ENCODE measurements at regions not wholly inside any gene's neighbourhood (a gene's known extent, or its start where the extent isn't known, plus 50 kb on each side); places are given as distances from the start of the nearest gene placed in this dataset.
A peak's percentile ranks its signal among the peaks of the same experiment; 100 is the strongest.
"Not testable (repeated sequence)": the region's sequence is repeated elsewhere in the genome, so short reads cannot be mapped to it uniquely, and the experiment has no call there.

DNA sequence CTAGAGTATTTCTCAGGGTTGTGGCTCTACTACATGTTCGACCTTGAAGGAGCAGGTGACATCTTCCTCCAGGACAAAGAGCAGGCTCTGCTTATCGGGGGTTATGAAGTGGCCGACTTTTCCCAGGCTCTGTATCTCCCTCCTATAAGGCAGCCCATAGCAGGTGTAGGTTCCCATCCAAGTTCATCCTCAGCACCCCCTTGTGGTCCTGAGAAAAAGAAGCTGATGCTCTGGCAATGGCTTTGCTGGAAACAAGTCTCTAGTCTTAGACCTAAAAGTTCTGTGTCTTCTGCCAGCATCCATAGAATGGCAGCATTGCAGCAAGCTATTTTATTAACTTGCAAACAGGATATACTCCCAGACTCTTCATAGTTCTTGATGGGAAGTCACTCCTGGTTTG, 836.6 kb upstream of the PRKX start:
- H3K36me3 ChIP-seq (ENCODE audit: control insufficient read depth, insufficient read depth, low read length), result no peaks in the 10 kb centered on the region
- no peaks in the 10 kb centered on the region for H3K27me3 Mint-ChIP-seq
- no peak overlapping the region for H3K27ac ChIP-seq (ENCODE audit: insufficient read depth, low read length, poor library complexity, severe bottlenecking)
- no peaks in the 10 kb centered on the region for H3K4me1 Mint-ChIP-seq
- H3K36me3 Mint-ChIP-seq, result no peaks in the 10 kb centered on the region
- no peak overlapping the region for H3K27ac Mint-ChIP-seq
- DNase-seq, result no peak
- no peaks in the 10 kb centered on the region for H3K9me3 ChIP-seq (ENCODE audit: control insufficient read depth in 2 of 2, low read length in 2 of 2)
- no peaks in the 10 kb centered on the region for H3K4me1 ChIP-seq (ENCODE audit: control insufficient read depth, insufficient read depth, low read length, poor library complexity, severe bottlenecking)
- no peaks in the 10 kb centered on the region for H3K27me3 ChIP-seq (ENCODE audit: control insufficient read depth, insufficient read depth, low read length)
- H3K9me3 Mint-ChIP-seq, result peaks cover 0 to 4% (median 0%) of the 10 kb centered on the region in 7 donors
- no peak for ATAC-seq (ENCODE audit: low read depth in 2 of 2)
- H3K4me3 ChIP-seq (ENCODE audit: low read depth, low read length), result no peak overlapping the region
- no peak overlapping the region for H3K4me3 Mint-ChIP-seq

DNA sequence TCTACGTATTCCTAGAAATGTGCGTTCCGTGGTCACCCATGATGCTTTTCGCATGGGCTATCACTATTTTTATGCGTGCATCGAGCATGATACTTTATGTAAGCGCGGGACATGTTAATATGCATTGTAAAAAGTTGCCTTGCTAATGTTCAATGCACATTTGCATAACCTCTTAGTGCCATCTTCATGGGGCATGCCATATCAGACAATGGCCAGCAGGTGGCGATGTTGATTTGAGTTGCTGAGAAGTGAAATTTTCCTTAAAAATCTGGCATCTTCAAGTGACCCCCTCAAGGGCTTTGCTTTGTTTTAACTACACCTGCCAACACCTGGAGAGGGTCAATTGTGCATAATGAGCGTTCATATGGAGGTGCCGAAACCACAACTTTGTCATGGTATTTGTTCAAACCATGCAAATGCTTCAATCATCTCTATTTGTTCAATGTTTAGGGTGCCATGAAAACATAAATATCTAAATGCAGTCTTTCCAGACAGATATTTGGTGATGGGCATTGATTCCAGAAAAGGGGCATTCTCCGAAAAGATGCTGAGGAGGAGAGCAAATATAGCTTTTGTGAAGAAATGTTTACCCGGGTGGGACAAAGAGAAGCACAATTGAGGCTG, 833.9 kb upstream of the PRKX start:
- no peak overlapping the region for H3K27ac ChIP-seq (ENCODE audit: insufficient read depth, low read length, poor library complexity, severe bottlenecking)
- DNase-seq (peak in 2 of 3 donors; percentile 34 to 51), ATAC-seq (ENCODE audit: low read depth in 2 of 2) (no peak)
- H3K9me3 Mint-ChIP-seq, result peaks cover 0 to 6% (median 0%) of the 10 kb centered on the region in 7 donors
- no peaks in the 10 kb centered on the region for H3K27me3 Mint-ChIP-seq
- H3K9me3 ChIP-seq (ENCODE audit: control insufficient read depth in 2 of 2, low read length in 2 of 2), result no peaks in the 10 kb centered on the region
- no peaks in the 10 kb centered on the region for H3K4me1 ChIP-seq (ENCODE audit: control insufficient read depth, insufficient read depth, low read length, poor library complexity, severe bottlenecking)
- no peak overlapping the region for H3K4me3 ChIP-seq (ENCODE audit: low read depth, low read length)
- no peaks in the 10 kb centered on the region for H3K36me3 ChIP-seq (ENCODE audit: control insufficient read depth, insufficient read depth, low read length)
- H3K4me3 Mint-ChIP-seq, result no peak overlapping the region
- H3K27ac Mint-ChIP-seq, result no peak overlapping the region
- H3K4me1 Mint-ChIP-seq, result no peaks in the 10 kb centered on the region
- H3K36me3 Mint-ChIP-seq, result no peaks in the 10 kb centered on the region
- H3K27me3 ChIP-seq (ENCODE audit: control insufficient read depth, insufficient read depth, low read length), result no peaks in the 10 kb centered on the region

DNA sequence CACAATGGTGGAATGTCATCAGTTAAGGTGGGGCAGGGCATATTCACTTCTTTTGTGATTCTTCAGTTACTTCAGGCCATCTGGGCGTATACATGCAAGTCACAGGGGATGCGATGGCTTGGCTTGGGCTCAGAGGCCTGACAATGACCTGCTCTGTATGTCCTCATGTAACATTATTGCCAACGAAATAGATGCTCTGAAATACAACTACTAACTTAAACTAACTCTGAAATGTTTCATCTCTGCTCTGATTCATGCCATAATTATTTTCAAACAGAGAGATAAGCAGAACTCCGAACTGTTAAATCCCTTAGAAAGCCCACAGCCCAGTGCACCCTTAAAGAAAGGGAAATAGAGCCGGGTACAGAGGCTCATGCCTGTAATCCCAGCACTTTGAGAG, 832.7 kb upstream of the PRKX start:
- not testable (repeated sequence) for H3K4me3 Mint-ChIP-seq, H3K36me3 Mint-ChIP-seq

DNA sequence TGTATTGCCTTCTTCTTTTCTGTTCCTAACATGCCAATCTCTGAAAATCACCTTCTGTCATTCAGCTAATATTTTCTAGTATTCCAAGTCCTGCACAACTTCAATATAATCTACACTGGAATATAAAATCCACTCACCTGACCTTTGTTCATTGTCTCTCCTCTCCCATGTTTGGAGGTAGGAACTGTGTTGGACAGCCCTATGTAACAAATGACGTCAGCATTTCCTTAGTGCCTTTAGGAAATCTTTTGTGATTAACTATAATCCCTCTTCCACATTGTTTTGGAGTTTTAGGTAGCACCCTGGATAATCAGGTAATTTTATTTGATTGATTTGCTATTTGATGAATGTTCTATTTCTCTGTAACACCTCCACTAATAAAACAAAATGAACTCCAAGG, 814.8 kb upstream of the PRKX start:
- Histone ChIP-seq H3K9me3 (ENCODE audit: control insufficient read depth in 2 of 2, low read length in 2 of 2) (no peaks in the 10 kb centered on the region), H3K36me3 (ENCODE audit: control insufficient read depth, insufficient read depth, low read length) (no peaks in the 10 kb centered on the region), H3K4me1 (ENCODE audit: control insufficient read depth, insufficient read depth, low read length, poor library complexity, severe bottlenecking) (no peaks in the 10 kb centered on the region), H3K27ac (ENCODE audit: insufficient read depth, low read length, poor library complexity, severe bottlenecking) (no peak overlapping the region), H3K27me3 (ENCODE audit: control insufficient read depth, insufficient read depth, low read length) (no peaks in the 10 kb centered on the region), H3K4me3 (ENCODE audit: low read depth, low read length) (no peak overlapping the region)
- H3K4me3 Mint-ChIP-seq, result no peak overlapping the region
- H3K4me1 Mint-ChIP-seq, result no peaks in the 10 kb centered on the region
- H3K27me3 Mint-ChIP-seq, result no peaks in the 10 kb centered on the region
- H3K36me3 Mint-ChIP-seq, result no peaks in the 10 kb centered on the region
- peaks cover 0 to 4% (median 0%) of the 10 kb centered on the region in 7 donors for H3K9me3 Mint-ChIP-seq
- no peak for ATAC-seq (ENCODE audit: low read depth in 2 of 2)
- no peak overlapping the region for H3K27ac Mint-ChIP-seq
- DNase-seq, result no peak

More for the DNA sequence above, 832.7 kb upstream of the PRKX start:
- H3K4me3 ChIP-seq (ENCODE audit: low read depth, low read length); H3K27ac Mint-ChIP-seq; H3K4me1 ChIP-seq (ENCODE audit: control insufficient read depth, insufficient read depth, low read length, poor library complexity, severe bottlenecking); H3K9me3 ChIP-seq (ENCODE audit: control insufficient read depth in 2 of 2, low read length in 2 of 2); H3K36me3 ChIP-seq (ENCODE audit: control insufficient read depth, insufficient read depth, low read length); H3K4me1 Mint-ChIP-seq; H3K27me3 Mint-ChIP-seq; DNase-seq; H3K9me3 Mint-ChIP-seq; H3K27ac ChIP-seq (ENCODE audit: insufficient read depth, low read length, poor library complexity, severe bottlenecking); H3K27me3 ChIP-seq (ENCODE audit: control insufficient read depth, insufficient read depth, low read length); ATAC-seq (ENCODE audit: low read depth in 2 of 2): not testable (repeated sequence)

DNA sequence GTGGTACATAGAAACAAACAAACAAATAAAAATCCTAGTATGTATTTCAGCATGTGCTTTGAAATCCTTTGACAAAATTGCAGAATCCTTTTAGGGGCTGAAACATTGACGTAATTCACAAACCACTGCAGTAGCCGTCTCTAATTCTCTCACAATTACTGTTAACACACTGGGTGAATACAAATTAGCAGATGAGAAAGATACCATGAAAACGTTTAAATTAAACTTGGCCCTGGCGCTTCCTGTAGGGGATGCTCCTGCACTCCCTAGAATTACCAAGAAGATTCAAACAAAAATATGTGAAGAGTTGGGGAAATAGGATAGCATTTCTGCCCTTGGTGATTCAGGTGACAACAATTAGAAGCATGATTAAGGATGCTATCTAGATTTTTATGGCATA, 772.5 kb upstream of the PRKX start:
- no peak overlapping the region for H3K4me3 Mint-ChIP-seq
- no peak for ATAC-seq (ENCODE audit: low read depth in 2 of 2)

DNA sequence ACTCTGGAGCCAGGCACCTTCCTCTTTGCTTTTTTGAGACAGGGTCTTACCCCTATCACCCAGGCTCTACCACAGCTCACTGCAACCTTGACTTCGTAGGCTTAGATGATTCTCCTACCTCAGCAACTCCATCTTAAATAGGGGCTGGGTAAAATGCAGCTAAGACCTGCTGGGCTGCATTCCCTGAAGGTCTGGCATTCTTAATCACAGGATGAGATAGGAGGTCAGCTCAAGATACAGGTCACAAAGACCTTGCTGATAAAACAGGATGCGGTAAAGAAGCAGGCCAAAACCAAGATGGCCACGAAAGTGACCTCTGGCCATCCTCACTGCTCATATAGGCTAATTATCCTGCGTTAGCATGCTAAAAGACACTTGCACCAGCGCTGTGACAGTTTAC, 770.8 kb upstream of the PRKX start:
- Histone ChIP-seq H3K4me1 (ENCODE audit: control insufficient read depth, insufficient read depth, low read length, poor library complexity, severe bottlenecking) (no peaks in the 10 kb centered on the region), H3K27ac (ENCODE audit: insufficient read depth, low read length, poor library complexity, severe bottlenecking) (no peak overlapping the region), H3K36me3 (ENCODE audit: control insufficient read depth, insufficient read depth, low read length) (no peaks in the 10 kb centered on the region), H3K27me3 (ENCODE audit: control insufficient read depth, insufficient read depth, low read length) (no peaks in the 10 kb centered on the region), H3K9me3 (ENCODE audit: control insufficient read depth in 2 of 2, low read length in 2 of 2) (peaks cover 2 to 4% of the 10 kb centered on the region in 2 experiments), H3K4me3 (ENCODE audit: low read depth, low read length) (no peak overlapping the region)
- H3K9me3 Mint-ChIP-seq, result peaks cover 0 to 20% (median 9%) of the 10 kb centered on the region in 7 donors
- no peak for ATAC-seq (ENCODE audit: low read depth in 2 of 2)
- H3K27ac Mint-ChIP-seq, result no peak overlapping the region
- no peaks in the 10 kb centered on the region for H3K36me3 Mint-ChIP-seq
- no peak for DNase-seq
- no peak overlapping the region for H3K4me3 Mint-ChIP-seq
- H3K27me3 Mint-ChIP-seq, result no peaks in the 10 kb centered on the region
- no peaks in the 10 kb centered on the region for H3K4me1 Mint-ChIP-seq

More for the DNA sequence above, 772.5 kb upstream of the PRKX start:
- Histone ChIP-seq H3K27ac (ENCODE audit: insufficient read depth, low read length, poor library complexity, severe bottlenecking) (no peak overlapping the region), H3K9me3 (ENCODE audit: control insufficient read depth in 2 of 2, low read length in 2 of 2) (peaks cover 2 to 4% of the 10 kb centered on the region in 2 experiments), H3K36me3 (ENCODE audit: control insufficient read depth, insufficient read depth, low read length) (no peaks in the 10 kb centered on the region), H3K4me3 (ENCODE audit: low read depth, low read length) (no peak overlapping the region), H3K27me3 (ENCODE audit: control insufficient read depth, insufficient read depth, low read length) (no peaks in the 10 kb centered on the region), H3K4me1 (ENCODE audit: control insufficient read depth, insufficient read depth, low read length, poor library complexity, severe bottlenecking) (no peaks in the 10 kb centered on the region)
- Mint-ChIP-seq H3K4me1 (no peaks in the 10 kb centered on the region), H3K27me3 (no peaks in the 10 kb centered on the region), H3K36me3 (no peaks in the 10 kb centered on the region), H3K9me3 (peaks cover 0 to 24% (median 9%) of the 10 kb centered on the region in 7 donors), H3K27ac (no peak overlapping the region)
- DNase-seq, result no peak

DNA sequence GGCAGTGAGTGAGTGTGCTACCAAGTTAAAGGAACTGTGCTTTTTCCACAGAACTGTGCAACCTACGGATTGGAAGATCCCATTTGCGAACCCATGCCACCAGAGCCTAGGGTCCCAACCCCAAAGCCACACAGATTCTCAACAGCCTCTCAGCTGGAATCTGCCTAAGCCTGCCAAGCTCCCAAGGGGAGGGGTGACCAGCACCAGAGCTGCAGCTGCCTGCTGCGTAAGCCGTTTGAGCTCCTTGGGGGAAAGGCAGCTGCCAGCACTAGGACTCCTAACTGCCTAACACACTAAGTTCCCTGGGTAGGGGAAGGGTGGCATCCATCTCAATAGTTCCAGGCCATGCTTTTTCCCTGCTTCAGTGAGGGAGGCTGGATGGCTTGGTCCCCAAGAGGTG, 738.1 kb upstream of the PRKX start:
- Histone ChIP-seq H3K9me3 (ENCODE audit: control insufficient read depth in 2 of 2, low read length in 2 of 2) (peaks cover 0 to 1% of the 10 kb centered on the region in 2 experiments), H3K4me1 (ENCODE audit: control insufficient read depth, insufficient read depth, low read length, poor library complexity, severe bottlenecking) (no peaks in the 10 kb centered on the region), H3K27me3 (ENCODE audit: control insufficient read depth, insufficient read depth, low read length) (no peaks in the 10 kb centered on the region), H3K4me3 (ENCODE audit: low read depth, low read length) (no peak overlapping the region), H3K27ac (ENCODE audit: insufficient read depth, low read length, poor library complexity, severe bottlenecking) (no peak overlapping the region), H3K36me3 (ENCODE audit: control insufficient read depth, insufficient read depth, low read length) (no peaks in the 10 kb centered on the region)
- Mint-ChIP-seq H3K4me1 (no peaks in the 10 kb centered on the region), H3K9me3 (peaks cover 0 to 15% (median 5%) of the 10 kb centered on the region in 7 donors), H3K27me3 (no peaks in the 10 kb centered on the region), H3K36me3 (no peaks in the 10 kb centered on the region), H3K4me3 (no peak overlapping the region), H3K27ac (no peak overlapping the region)
- ATAC-seq (ENCODE audit: low read depth in 2 of 2), result no peak
- no peak for DNase-seq

DNA sequence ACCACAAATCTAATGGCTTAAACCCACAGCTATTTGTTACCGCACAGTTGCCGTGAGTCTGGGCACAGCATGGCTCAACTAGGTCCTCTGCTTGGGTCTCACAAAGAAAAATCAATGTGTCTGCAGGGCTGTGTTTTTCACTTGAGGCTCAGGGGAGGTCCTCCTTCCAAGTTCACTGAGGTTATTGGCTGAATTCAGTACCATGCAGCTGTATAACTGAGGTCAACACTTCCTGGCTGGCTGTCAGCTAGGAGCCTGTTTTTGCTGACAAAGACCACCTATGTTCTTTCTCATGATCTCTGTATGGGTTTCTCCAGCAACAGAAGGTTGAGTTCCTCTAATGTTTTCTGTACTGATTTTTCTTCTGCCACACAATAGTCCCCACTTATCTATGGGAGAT, 736.7 kb upstream of the PRKX start:
- Mint-ChIP-seq H3K36me3 (no peaks in the 10 kb centered on the region), H3K4me3 (no peak overlapping the region), H3K27ac (no peak overlapping the region), H3K9me3 (peaks cover 0 to 16% (median 5%) of the 10 kb centered on the region in 7 donors), H3K27me3 (no peaks in the 10 kb centered on the region), H3K4me1 (no peaks in the 10 kb centered on the region)
- Histone ChIP-seq H3K4me3 (ENCODE audit: low read depth, low read length) (no peak overlapping the region), H3K27me3 (ENCODE audit: control insufficient read depth, insufficient read depth, low read length) (no peaks in the 10 kb centered on the region), H3K9me3 (ENCODE audit: control insufficient read depth in 2 of 2, low read length in 2 of 2) (peaks cover 0 to 1% of the 10 kb centered on the region in 2 experiments), H3K36me3 (ENCODE audit: control insufficient read depth, insufficient read depth, low read length) (no peaks in the 10 kb centered on the region), H3K4me1 (ENCODE audit: control insufficient read depth, insufficient read depth, low read length, poor library complexity, severe bottlenecking) (no peaks in the 10 kb centered on the region), H3K27ac (ENCODE audit: insufficient read depth, low read length, poor library complexity, severe bottlenecking) (no peak overlapping the region)
- ATAC-seq (ENCODE audit: low read depth in 2 of 2) (no peak), DNase-seq (no peak)

Data from CD4-positive, CD25-positive, alpha-beta regulatory T cell (primary cell).